Right renal cortex interstitium (tissue), 3 donors: ENCODE measurements at regions not wholly inside any gene's neighbourhood (a gene's known extent, or its start where the extent isn't known, plus 50 kb on each side); places are given as distances from the start of the nearest gene placed in this dataset.

ENCODE experiments used
- DNase-seq, 3 donors: peaks; one replicate each; pipeline ENCODE4 v3.0.0-alpha.2; 2013; ENCODE audit warnings: low read depth in 3 of 3, low spot score in 2 of 3

GRCh38 chr3:135460273-135460672, 505.3 kb upstream of the PPP2R3A start:
- no peak for DNase-seq

GRCh38 chr3:135471911-135472310, 493.6 kb upstream of the PPP2R3A start:
- no peak for DNase-seq

- no peak for DNase-seq
Observed at GRCh38 chr3:135473449-135473848, 492.1 kb upstream of the PPP2R3A start.

GRCh38 chr3:135487261-135487660, 478.3 kb upstream of the PPP2R3A start:
- no peak for DNase-seq

GRCh38 chr3:135490219-135490915, 475.2 kb upstream of the PPP2R3A start:
- no peak for DNase-seq

GRCh38 chr3:135491491-135492205, 473.9 kb upstream of the PPP2R3A start:
- no peak for DNase-seq

GRCh38 chr3:135495891-135496290, 469.6 kb upstream of the PPP2R3A start:
- no peak for DNase-seq

GRCh38 chr3:135497979-135498378, 467.5 kb upstream of the PPP2R3A start:
- no peak for DNase-seq

- DNase-seq, result no peak
Observed at GRCh38 chr3:135499426-135499825, 466.1 kb upstream of the PPP2R3A start.

GRCh38 chr3:135500034-135500433, 465.5 kb upstream of the PPP2R3A start:
- no peak for DNase-seq

GRCh38 chr3:135503065-135503759, 462.3 kb upstream of the PPP2R3A start:
- DNase-seq, result no peak

- DNase-seq, result peak; percentile 29 to 50 (median 41)
Observed at GRCh38 chr3:135503760-135504686, 461.5 kb upstream of the PPP2R3A start.

GRCh38 chr3:135513106-135514059, 452.1 kb upstream of the PPP2R3A start:
- no peak for DNase-seq

- no peak for DNase-seq
Observed at GRCh38 chr3:135514060-135514448, 451.5 kb upstream of the PPP2R3A start.

- DNase-seq, result no peak
Observed at GRCh38 chr3:135516143-135516542, 449.4 kb upstream of the PPP2R3A start.

- no peak for DNase-seq
Observed at GRCh38 chr3:135528413-135529015, 437.0 kb upstream of the PPP2R3A start.

- no peak for DNase-seq
Observed at GRCh38 chr3:135532021-135532420, 433.5 kb upstream of the PPP2R3A start.

- DNase-seq, result no peak
Observed at GRCh38 chr3:135538123-135538522, 427.4 kb upstream of the PPP2R3A start.

GRCh38 chr3:135539351-135539750, 426.2 kb upstream of the PPP2R3A start:
- no peak for DNase-seq
